Adrenal gland (tissue), 5 donors: ENCODE measurements at regions not wholly inside any gene's neighbourhood (a gene's known extent, or its start where the extent isn't known, plus 50 kb on each side); places are given as distances from the start of the nearest gene placed in this dataset.

Experiments
- POLR2A ChIP-seq, 2 donors: fragments of 450-650 bp; IDR thresholded peaks; one replicate each; pipeline ENCODE4 v1.6.1; 2017; ENCODE audit warnings: antibody characterized with exemption in 2 of 2, mild to moderate bottlenecking in 2 of 2, moderate library complexity in 1 of 2
- TF ChIP-seq, protein P1 (sequence below), 6 experiments: fragments of 450-650 bp in 4 of 6; fragments of 200-600 bp in 2 of 6; sonication (generic) in 1 of 6; IDR thresholded peaks; 1 replicate in 5 of 6; 2 replicates in 1 of 6; pipeline versions ENCODE4 v1.5.1 to v1.8.0; 2016 to 2021; ENCODE audit warnings: antibody characterized with exemption in 6 of 6, mild to moderate bottlenecking in 2 of 6, moderate library complexity in 1 of 6
- donor health status: DM: no; HTN: no; CAD: no.

DNA sequence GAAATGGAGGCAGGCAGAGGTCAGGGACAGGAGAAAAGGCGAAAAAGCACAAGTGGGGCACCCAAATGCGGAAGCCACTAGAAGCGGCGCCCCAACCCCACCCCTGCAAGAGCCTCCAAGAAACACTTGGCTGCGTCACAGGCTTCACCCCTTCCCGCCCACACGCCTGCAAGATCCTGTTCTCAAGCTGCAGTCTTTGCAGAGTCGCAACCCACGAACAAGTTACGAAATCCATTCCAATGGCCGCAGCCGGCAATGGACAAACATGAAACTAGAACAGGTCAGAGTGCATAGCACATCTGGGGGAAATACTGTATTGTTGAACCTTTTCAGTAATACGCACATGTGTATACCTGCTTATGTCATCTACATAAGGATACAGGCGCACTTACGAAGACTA lies 103.6 kb downstream of the PSMG1 start:
- TF ChIP-seq, protein P1, sequence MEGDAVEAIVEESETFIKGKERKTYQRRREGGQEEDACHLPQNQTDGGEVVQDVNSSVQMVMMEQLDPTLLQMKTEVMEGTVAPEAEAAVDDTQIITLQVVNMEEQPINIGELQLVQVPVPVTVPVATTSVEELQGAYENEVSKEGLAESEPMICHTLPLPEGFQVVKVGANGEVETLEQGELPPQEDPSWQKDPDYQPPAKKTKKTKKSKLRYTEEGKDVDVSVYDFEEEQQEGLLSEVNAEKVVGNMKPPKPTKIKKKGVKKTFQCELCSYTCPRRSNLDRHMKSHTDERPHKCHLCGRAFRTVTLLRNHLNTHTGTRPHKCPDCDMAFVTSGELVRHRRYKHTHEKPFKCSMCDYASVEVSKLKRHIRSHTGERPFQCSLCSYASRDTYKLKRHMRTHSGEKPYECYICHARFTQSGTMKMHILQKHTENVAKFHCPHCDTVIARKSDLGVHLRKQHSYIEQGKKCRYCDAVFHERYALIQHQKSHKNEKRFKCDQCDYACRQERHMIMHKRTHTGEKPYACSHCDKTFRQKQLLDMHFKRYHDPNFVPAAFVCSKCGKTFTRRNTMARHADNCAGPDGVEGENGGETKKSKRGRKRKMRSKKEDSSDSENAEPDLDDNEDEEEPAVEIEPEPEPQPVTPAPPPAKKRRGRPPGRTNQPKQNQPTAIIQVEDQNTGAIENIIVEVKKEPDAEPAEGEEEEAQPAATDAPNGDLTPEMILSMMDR (IDR thresholded peaks at IDR 0.05): no peak
- TF ChIP-seq POLR2A (IDR thresholded peaks at IDR 0.05): no peak
